C4-2B (cell line): ENCODE measurements at regions not wholly inside any gene's neighbourhood (a gene's known extent, or its start where the extent isn't known, plus 50 kb on each side); places are given as distances from the start of the nearest gene placed in this dataset.
"Not testable (repeated sequence)": the region's sequence is repeated elsewhere in the genome, so short reads cannot be mapped to it uniquely, and the experiment has no call there.

Source experiments
- H3K27ac ChIP-seq: fragments of 450-650 bp; 2 replicates; pipeline ENCODE4 v1.5.1; 2017
- CTCF ChIP-seq: fragments of 450-650 bp; conservative IDR thresholded peaks from 2 replicates; pipeline ENCODE4 v1.5.1; 2017; ENCODE audit warnings: mild to moderate bottlenecking
- ZFX ChIP-seq: fragments of 450-650 bp; IDR thresholded peaks from 2 replicates; pipeline ENCODE4 v1.6.1; 2017

GRCh38 chr13:58369936-58370335 is 738.4 kb downstream of the PCDH17 start:
- H3K27ac ChIP-seq = no peak overlapping the region
- TF ChIP-seq CTCF (no peak), ZFX (no peak)

GRCh38 chr13:58376349-58376748 is 744.8 kb downstream of the PCDH17 start:
- TF ChIP-seq ZFX (no peak), CTCF (no peak)
- H3K27ac ChIP-seq = no peak overlapping the region

- no peak for TF ChIP-seq ZFX
- TF ChIP-seq CTCF = no peak
- H3K27ac ChIP-seq = no peak overlapping the region
These were observed 745.2 kb downstream of the PCDH17 start for GRCh38 chr13:58376775-58377174.

GRCh38 chr13:58379221-58379620 is 747.7 kb downstream of the PCDH17 start:
- H3K27ac ChIP-seq = no peak overlapping the region
- TF ChIP-seq CTCF (no peak), ZFX (no peak)

- H3K27ac ChIP-seq = not testable (repeated sequence)
These were observed 753.8 kb downstream of the PCDH17 start for GRCh38 chr13:58385336-58385735.

- H3K27ac ChIP-seq = no peak overlapping the region
- TF ChIP-seq ZFX = no peak
- no peak for TF ChIP-seq CTCF
These were observed 766.2 kb downstream of the PCDH17 start for GRCh38 chr13:58397596-58398387.

- TF ChIP-seq CTCF (no peak), ZFX (no peak)
- no peak overlapping the region for H3K27ac ChIP-seq
These were observed 767.7 kb downstream of the PCDH17 start for GRCh38 chr13:58399263-58399662.

GRCh38 chr13:58406545-58406944 is 775.0 kb downstream of the PCDH17 start:
- TF ChIP-seq ZFX (no peak), CTCF (no peak)
- H3K27ac ChIP-seq = no peak overlapping the region
